ENCODE measurements at regions not wholly inside any gene's neighbourhood (a gene's known extent, or its start where the extent isn't known, plus 50 kb on each side); places are given as distances from the start of the nearest gene placed in this dataset.

GRCh38 chr9:38227656-38228055 is 158.6 kb upstream of the SHB start:
- Histone ChIP-seq H3K9me3 (ENCODE audit: control insufficient read depth, low read length) (no peaks in the 10 kb centered on the region), H3K4me1 (no peaks in the 10 kb centered on the region), H3K27me3 (ENCODE audit: control insufficient read depth, insufficient read depth, low read length) (no peaks in the 10 kb centered on the region), H2AFZ (no peak overlapping the region), H3K4me3 (ENCODE audit: low read depth, low read length) (no peak overlapping the region), H3K4me2 (ENCODE audit: low read length) (no peak overlapping the region), H3K79me2 (no peaks in the 10 kb centered on the region), H3K9ac (no peak overlapping the region), H3K36me3 (ENCODE audit: control insufficient read depth, insufficient read depth, low read length) (no peaks in the 10 kb centered on the region), H3K27ac (no peak overlapping the region)
- no peak for TF ChIP-seq CTCF (IDR thresholded peaks at IDR 0.05)

- H3K9me3 ChIP-seq (ENCODE audit: control insufficient read depth, low read length) = no peaks in the 10 kb centered on the region
- H3K27ac ChIP-seq = no peak overlapping the region
- H3K36me3 ChIP-seq (ENCODE audit: control insufficient read depth, insufficient read depth, low read length) = no peaks in the 10 kb centered on the region
- H3K4me3 ChIP-seq (ENCODE audit: low read depth, low read length) = no peak overlapping the region
- no peak overlapping the region for H3K4me2 ChIP-seq (ENCODE audit: low read length)
- H3K9ac ChIP-seq = no peak overlapping the region
- H3K4me1 ChIP-seq = no peaks in the 10 kb centered on the region
- no peaks in the 10 kb centered on the region for H3K79me2 ChIP-seq
- no peak overlapping the region for H2AFZ ChIP-seq
- H3K27me3 ChIP-seq (ENCODE audit: control insufficient read depth, insufficient read depth, low read length) = no peaks in the 10 kb centered on the region
- TF ChIP-seq CTCF (IDR thresholded peaks at IDR 0.05) = no peak
Observed at GRCh38 chr9:38227061-38227540, 158.1 kb upstream of the SHB start.

- no peaks in the 10 kb centered on the region for H3K27me3 ChIP-seq (ENCODE audit: control insufficient read depth, insufficient read depth, low read length)
- H3K27ac ChIP-seq = no peak overlapping the region
- no peak overlapping the region for H3K9ac ChIP-seq
- no peak overlapping the region for H3K4me2 ChIP-seq (ENCODE audit: low read length)
- no peak overlapping the region for H2AFZ ChIP-seq
- H3K4me1 ChIP-seq = no peaks in the 10 kb centered on the region
- H3K9me3 ChIP-seq (ENCODE audit: control insufficient read depth, low read length) = no peaks in the 10 kb centered on the region
- H3K36me3 ChIP-seq (ENCODE audit: control insufficient read depth, insufficient read depth, low read length) = no peaks in the 10 kb centered on the region
- TF ChIP-seq CTCF (IDR thresholded peaks at IDR 0.05) = no peak
- H3K4me3 ChIP-seq (ENCODE audit: low read depth, low read length) = no peak overlapping the region
- H3K79me2 ChIP-seq = no peaks in the 10 kb centered on the region
Observed at GRCh38 chr9:38226491-38226951, 157.5 kb upstream of the SHB start.

- Histone ChIP-seq H3K4me2 (ENCODE audit: low read length) (no peak overlapping the region), H3K27me3 (ENCODE audit: control insufficient read depth, insufficient read depth, low read length) (no peaks in the 10 kb centered on the region)
Observed at GRCh38 chr9:38224941-38225340, 155.9 kb upstream of the SHB start.

More at GRCh38 chr9:38224941-38225340, 155.9 kb upstream of the SHB start:
- Histone ChIP-seq H3K4me3 (ENCODE audit: low read depth, low read length) (no peak overlapping the region), H3K36me3 (ENCODE audit: control insufficient read depth, insufficient read depth, low read length) (no peaks in the 10 kb centered on the region), H3K27ac (no peak overlapping the region), H3K9me3 (ENCODE audit: control insufficient read depth, low read length) (no peaks in the 10 kb centered on the region), H3K9ac (no peak overlapping the region), H3K79me2 (no peaks in the 10 kb centered on the region), H2AFZ (no peak overlapping the region), H3K4me1 (no peaks in the 10 kb centered on the region)
- no peak for TF ChIP-seq CTCF (IDR thresholded peaks at IDR 0.05)
